ENCODE measurements at regions not wholly inside any gene's neighbourhood (a gene's known extent, or its start where the extent isn't known, plus 50 kb on each side); places are given as distances from the start of the nearest gene placed in this dataset.

DNA sequence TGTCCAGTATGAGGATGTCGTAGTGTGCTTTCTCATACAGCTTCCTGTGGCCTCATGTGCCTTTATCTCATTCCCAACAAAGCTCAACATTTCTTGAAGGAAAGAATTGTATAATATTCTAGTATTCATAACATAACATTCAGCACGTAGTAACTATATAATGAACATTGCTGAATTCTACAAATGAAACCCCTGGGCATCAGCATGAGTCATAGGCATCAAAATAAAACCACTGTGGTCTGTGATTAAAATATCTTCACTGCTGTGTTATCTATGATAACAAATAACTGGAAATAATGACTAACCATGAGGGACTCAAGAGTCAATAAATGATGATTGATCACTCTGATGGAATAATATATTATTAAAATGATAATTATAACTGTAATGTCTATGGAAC lies 255.2 kb downstream of the EMP1 start:
- H3K27ac Mint-ChIP-seq = no peak overlapping the region
- peaks cover 0 to 6% of the 10 kb centered on the region in 2 donors for H3K27me3 Mint-ChIP-seq
- no peaks in the 10 kb centered on the region for H3K9me3 Mint-ChIP-seq
- ATAC-seq (replicated peaks) (no peak), DNase-seq (no peak)
- no peaks in the 10 kb centered on the region for H3K4me1 Mint-ChIP-seq (ENCODE audit: low read depth in 2 of 2)
- H3K36me3 Mint-ChIP-seq (ENCODE audit: insufficient read depth) = no peaks in the 10 kb centered on the region
- no peak overlapping the region for H3K4me3 Mint-ChIP-seq

DNA sequence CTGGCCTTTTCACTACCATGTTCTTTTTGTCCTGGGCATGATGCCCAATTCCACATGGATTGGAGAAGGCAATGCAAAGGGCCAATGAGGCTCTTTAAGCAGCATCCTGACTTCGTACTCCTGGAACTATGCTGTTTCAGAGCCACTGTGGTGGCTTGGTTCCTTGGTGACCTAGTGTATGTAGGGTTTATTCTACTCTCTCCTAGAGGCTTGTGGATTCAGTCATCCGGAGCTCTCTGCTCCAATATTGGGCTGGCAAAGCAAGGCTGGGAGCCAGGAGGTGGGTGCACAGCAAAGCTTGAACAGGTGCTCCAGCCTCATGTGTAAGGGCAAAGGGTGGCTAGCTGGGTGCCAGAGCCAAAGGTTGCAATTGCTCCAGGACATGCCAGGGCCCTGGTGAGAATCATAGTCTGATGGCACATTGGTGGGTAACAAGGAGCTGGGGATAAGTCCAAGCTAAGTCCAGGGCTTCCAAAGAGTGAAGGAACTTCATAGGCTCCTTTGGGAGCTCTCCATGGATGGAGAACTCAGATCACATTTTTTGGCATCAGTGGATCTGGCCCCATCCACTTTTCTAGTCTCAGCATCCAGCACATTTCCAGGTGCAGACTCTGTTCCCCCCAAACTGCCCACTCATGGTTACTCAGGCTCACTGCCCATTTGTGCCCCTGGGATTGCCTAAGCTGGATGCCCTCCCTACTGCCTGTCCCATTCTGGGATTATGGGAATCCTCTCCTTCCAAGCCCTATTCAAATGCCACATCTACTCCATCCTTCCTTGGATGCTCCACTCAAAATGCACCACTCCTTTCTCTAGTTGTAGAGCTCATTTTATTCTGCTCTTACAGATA lies 253.9 kb downstream of the EMP1 start:
- DNase-seq (no peak), ATAC-seq (replicated peaks) (no peak)
- Mint-ChIP-seq H3K9me3 (no peaks in the 10 kb centered on the region), H3K27me3 (peaks cover 0 to 7% of the 10 kb centered on the region in 2 donors), H3K27ac (no peak overlapping the region), H3K4me3 (no peak overlapping the region), H3K36me3 (ENCODE audit: insufficient read depth) (no peaks in the 10 kb centered on the region), H3K4me1 (ENCODE audit: low read depth in 2 of 2) (no peaks in the 10 kb centered on the region)

DNA sequence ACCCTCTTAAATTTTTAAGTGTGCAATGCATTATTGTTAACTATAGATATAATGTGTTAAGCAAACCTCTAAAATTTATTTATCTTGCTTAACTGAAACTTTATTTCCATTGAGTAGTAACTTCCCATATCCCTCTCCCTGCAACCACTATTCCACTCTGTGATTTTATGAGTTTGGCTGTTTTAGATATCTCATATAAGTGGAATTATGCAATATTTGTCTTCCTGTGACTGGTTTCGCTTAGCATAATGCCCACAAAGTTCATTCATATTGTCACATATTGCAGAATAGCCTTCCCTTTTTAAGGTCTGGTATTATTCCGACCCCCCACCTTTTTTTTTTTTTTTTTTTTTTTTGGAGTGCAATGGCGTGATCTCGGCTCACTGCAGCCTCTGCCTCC lies 247.6 kb downstream of the EMP1 start:
- Mint-ChIP-seq H3K4me1 (ENCODE audit: low read depth in 2 of 2) (no peaks in the 10 kb centered on the region), H3K9me3 (no peaks in the 10 kb centered on the region), H3K27ac (no peak overlapping the region), H3K36me3 (ENCODE audit: insufficient read depth) (no peaks in the 10 kb centered on the region), H3K27me3 (peaks cover 5 to 7% of the 10 kb centered on the region in 2 donors), H3K4me3 (no peak overlapping the region)
- DNase-seq (no peak), ATAC-seq (replicated peaks) (no peak)

DNA sequence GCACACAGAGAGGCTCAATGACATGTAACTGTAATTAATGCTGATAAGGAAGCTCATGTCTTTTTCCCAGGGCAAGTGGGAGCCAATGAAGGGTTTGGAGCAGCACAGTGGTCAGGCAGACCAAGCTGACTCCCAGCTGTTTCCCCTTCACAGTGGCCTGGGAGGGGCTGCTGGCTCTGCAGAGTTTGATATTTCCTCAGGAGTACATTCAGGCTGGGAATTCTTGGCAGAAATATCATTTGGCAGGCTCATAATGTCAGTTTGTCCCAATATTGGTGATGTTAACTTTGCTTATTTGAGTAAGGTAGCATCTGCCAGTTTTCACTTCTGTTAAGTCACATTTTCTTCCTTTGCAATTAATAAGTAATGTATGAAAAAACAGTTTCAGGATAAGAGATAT lies 247.0 kb downstream of the EMP1 start:
- Mint-ChIP-seq H3K27ac (no peak overlapping the region), H3K36me3 (ENCODE audit: insufficient read depth) (no peaks in the 10 kb centered on the region), H3K9me3 (no peaks in the 10 kb centered on the region), H3K4me3 (no peak overlapping the region), H3K27me3 (peaks cover 7 to 8% of the 10 kb centered on the region in 2 donors), H3K4me1 (ENCODE audit: low read depth in 2 of 2) (no peaks in the 10 kb centered on the region)
- ATAC-seq (replicated peaks) (no peak), DNase-seq (no peak)

DNA sequence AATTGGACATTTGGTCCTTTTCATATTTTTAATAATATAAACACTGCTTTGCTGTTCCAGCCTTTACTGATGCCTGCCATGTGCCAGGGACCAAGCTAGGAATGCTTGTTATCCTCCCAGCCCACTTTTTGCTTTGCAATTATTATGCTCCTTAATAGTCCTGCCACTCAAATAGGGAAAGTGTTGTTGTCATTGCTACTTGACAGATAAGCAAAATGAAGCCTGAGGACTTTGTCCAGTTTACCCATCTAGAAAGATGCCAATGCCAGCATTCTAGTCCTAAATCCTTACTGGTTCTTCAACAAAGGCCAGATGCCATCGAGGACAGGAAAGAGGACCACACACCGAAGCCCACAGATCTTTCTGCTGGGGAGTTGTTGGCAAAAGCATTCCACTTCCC lies 246.5 kb downstream of the EMP1 start:
- ATAC-seq (replicated peaks) (no peak), DNase-seq (no peak)
- H3K27ac Mint-ChIP-seq = no peak overlapping the region
- no peaks in the 10 kb centered on the region for H3K36me3 Mint-ChIP-seq (ENCODE audit: insufficient read depth)
- H3K4me3 Mint-ChIP-seq = no peak overlapping the region
- peaks cover 7 to 8% of the 10 kb centered on the region in 2 donors for H3K27me3 Mint-ChIP-seq
- H3K9me3 Mint-ChIP-seq = no peaks in the 10 kb centered on the region
- no peaks in the 10 kb centered on the region for H3K4me1 Mint-ChIP-seq (ENCODE audit: low read depth in 2 of 2)

DNA sequence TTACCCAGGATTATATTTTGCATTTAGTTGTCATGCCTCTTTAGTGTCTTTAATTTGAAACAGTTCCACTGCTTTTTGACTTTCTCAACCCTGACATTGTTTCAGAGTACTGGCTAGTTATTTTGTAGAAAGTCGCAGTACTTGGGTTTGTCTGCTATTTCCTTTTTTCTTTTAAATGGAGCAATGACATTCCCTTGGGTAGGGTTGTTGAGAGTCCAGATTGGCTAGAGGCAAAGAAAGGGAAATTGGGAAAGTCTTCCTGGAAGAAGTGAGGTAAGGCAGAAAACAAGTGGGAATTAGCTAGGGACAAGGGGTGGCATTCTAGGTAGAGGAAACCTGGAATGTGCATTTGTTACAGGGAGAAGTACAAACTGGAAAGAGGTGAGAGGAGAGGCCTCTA lies 245.9 kb downstream of the EMP1 start:
- ATAC-seq (replicated peaks) (no peak), DNase-seq (no peak)
- Mint-ChIP-seq H3K36me3 (ENCODE audit: insufficient read depth) (no peaks in the 10 kb centered on the region), H3K27ac (no peak overlapping the region), H3K4me1 (ENCODE audit: low read depth in 2 of 2) (no peaks in the 10 kb centered on the region), H3K9me3 (no peaks in the 10 kb centered on the region), H3K4me3 (no peak overlapping the region), H3K27me3 (peaks cover 8 to 10% of the 10 kb centered on the region in 2 donors)

DNA sequence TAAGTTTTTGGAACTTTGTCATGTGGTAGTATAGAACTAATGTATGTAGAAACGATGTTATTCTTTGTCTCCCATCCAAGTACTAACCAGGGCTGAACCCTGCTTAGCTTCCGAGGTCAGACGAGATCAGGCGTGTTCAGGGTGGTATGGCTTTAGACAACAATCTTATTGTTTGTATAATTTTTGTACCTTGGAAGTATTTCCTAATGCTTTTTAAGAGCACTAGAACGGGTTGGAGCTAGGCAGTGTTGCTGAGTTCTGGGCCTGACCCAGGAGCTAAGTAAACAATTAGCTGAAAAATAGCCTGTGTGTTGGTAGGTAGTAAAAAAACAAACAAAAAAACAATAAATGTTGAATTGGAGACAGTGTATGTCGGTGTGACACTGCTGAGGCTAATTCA lies 244.3 kb downstream of the EMP1 start:
- H3K36me3 Mint-ChIP-seq (ENCODE audit: insufficient read depth) = no peaks in the 10 kb centered on the region
- ATAC-seq (replicated peaks) = no peak
- DNase-seq = no peak
- peaks cover 17 to 23% of the 10 kb centered on the region in 2 donors for H3K27me3 Mint-ChIP-seq
- H3K4me3 Mint-ChIP-seq = no peak overlapping the region
- H3K9me3 Mint-ChIP-seq = no peaks in the 10 kb centered on the region
- H3K27ac Mint-ChIP-seq = no peak overlapping the region
- H3K4me1 Mint-ChIP-seq (ENCODE audit: low read depth in 2 of 2) = no peaks in the 10 kb centered on the region

DNA sequence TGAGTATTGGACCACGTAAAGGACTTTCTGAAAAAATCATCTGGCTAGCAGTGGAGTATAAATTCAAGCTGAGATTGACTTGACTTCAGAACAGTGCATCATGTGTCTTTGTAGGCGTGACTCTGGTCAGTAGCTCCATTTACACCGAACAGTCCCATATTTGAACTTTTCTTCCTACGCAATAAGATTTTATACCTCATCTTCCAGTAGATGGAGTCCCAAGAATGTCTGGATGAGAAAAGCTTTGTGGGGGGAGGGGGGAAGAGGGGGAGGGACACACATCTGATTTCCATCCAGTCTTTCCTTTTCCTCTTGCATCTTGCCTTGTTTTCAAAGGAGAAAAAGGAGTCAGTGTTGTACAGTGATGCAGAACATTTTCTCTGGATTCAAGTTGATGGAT lies 241.0 kb downstream of the EMP1 start:
- ATAC-seq (replicated peaks) (no peak), DNase-seq (no peak)
- Mint-ChIP-seq H3K36me3 (ENCODE audit: insufficient read depth) (no peaks in the 10 kb centered on the region), H3K4me1 (ENCODE audit: low read depth in 2 of 2) (no peaks in the 10 kb centered on the region), H3K27ac (no peak overlapping the region), H3K4me3 (no peak overlapping the region), H3K27me3 (peaks cover 12 to 26% of the 10 kb centered on the region in 2 donors), H3K9me3 (no peaks in the 10 kb centered on the region)

DNA sequence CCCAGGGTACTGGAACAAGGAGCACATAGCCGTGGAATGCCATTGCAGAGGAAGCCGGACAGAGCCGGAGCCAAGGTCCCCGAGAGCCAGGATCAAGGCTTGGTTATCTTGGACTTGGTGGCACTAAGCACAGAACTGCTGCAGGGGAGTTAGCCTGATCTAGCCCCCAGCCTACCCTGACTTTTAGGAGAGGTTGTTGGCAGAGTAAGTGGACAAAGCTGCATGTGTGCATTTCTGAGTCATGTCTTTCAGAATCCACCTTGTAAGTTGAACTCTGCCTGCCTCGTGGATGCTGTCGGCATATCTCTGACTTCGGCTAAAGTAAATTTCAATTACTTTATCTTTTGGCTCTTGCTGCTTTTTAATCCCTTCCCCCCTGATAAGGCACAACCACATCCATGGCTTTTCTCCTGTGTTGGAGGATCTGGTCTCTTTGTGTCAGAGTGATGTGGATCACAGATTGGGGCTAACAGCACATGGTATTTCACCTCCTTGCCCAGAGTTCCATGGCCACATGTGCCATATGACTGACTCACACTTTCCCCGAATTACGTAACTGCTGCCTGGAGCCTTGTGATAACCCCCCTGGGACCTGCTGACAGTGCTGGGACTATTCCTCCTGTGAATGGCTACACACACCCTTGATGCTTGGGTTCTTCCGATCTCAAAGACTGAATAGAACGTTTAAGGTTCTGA lies 240.3 kb downstream of the EMP1 start:
- no peak for ATAC-seq (replicated peaks)
- Mint-ChIP-seq H3K27me3 (peaks cover 12 to 26% of the 10 kb centered on the region in 2 donors), H3K36me3 (ENCODE audit: insufficient read depth) (no peaks in the 10 kb centered on the region), H3K4me3 (no peak overlapping the region), H3K4me1 (ENCODE audit: low read depth in 2 of 2) (no peaks in the 10 kb centered on the region), H3K27ac (no peak overlapping the region), H3K9me3 (no peaks in the 10 kb centered on the region)
- no peak for DNase-seq

DNA sequence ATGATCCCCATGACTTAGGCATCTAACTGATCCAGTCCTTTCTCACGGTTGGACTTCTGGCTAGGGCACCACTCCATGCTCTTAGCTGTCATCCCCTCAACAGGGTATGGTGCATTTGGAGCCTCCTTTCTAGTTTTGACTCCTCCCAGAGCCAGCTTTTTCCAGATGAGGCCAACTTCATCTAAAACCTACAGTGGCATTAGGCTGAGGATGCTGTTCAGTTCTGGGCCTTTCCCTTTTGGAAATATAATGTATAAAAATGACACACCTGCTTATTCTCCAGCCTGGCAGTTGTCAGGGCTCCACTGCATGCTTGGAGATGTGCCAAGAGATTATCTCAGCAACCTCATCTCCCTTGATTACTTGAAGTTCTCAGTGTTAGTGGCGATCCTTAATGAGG lies 239.7 kb downstream of the EMP1 start:
- DNase-seq (no peak), ATAC-seq (replicated peaks) (no peak)
- no peak overlapping the region for H3K4me3 Mint-ChIP-seq
- no peaks in the 10 kb centered on the region for H3K36me3 Mint-ChIP-seq (ENCODE audit: insufficient read depth)
- no peaks in the 10 kb centered on the region for H3K4me1 Mint-ChIP-seq (ENCODE audit: low read depth in 2 of 2)
- no peaks in the 10 kb centered on the region for H3K9me3 Mint-ChIP-seq
- no peak overlapping the region for H3K27ac Mint-ChIP-seq
- H3K27me3 Mint-ChIP-seq = peaks cover 12 to 26% of the 10 kb centered on the region in 2 donors

DNA sequence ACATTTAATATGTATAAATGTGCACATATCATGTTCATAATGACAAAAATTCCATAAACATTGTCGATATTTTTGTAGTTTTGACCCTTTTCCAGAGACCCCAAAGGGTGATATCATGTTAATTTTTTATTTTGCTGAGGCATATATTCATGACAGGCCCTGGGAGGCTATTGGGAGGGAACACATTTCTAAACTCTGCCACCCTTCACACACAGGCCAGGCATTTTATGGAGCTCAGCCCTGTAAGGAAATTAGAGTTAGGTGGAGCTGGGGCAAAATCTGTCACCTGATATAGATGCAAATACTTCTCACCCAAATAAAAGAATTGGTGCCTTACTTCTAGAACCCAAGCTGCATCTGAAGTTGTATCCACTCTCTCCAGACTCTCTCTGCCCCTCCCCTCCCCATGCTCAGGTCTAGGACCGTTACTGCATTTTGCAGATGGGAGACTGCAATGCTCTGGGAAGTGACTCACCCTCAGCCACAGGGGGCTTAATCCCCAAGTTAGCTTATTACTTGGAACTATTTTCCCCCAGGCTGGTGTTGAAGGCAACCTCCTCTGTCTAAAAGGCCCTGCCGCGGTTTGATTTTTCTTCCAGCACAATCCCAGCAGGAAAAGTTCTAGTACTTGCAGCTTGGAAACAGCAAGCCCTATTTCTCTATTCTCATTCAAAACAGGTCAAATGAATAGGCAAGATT lies 238.9 kb downstream of the EMP1 start:
- no peaks in the 10 kb centered on the region for H3K4me1 Mint-ChIP-seq (ENCODE audit: low read depth in 2 of 2)

DNA sequence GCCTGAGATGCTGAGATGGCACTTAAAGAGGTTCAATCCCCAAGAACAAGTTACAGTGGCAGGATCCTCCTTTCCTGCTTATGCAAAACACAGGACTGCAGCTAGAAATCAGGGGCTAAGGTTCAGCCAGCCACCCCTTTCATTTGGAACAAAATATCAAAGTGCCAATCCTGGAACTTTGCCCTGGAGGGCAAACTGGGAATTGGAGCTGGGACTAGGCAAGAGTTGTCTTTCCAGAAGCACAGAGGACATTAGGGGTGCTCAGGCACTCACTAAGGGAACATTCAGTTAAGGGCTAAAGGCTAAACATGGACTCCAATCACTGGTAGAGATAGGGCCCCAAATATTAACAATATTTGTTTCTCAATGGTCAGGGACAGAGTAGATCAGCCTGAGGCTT lies 237.2 kb downstream of the EMP1 start:
- Mint-ChIP-seq H3K9me3 (no peaks in the 10 kb centered on the region), H3K27ac (no peak overlapping the region), H3K27me3 (peaks cover 12 to 17% of the 10 kb centered on the region in 2 donors), H3K36me3 (ENCODE audit: insufficient read depth) (no peaks in the 10 kb centered on the region), H3K4me1 (ENCODE audit: low read depth in 2 of 2) (no peaks in the 10 kb centered on the region), H3K4me3 (no peak overlapping the region)
- ATAC-seq (replicated peaks) = no peak
- no peak for DNase-seq

More for the DNA sequence above, 238.9 kb downstream of the EMP1 start:
- Mint-ChIP-seq H3K27me3 (peaks cover 12 to 26% of the 10 kb centered on the region in 2 donors), H3K9me3 (no peaks in the 10 kb centered on the region), H3K27ac (no peak overlapping the region), H3K4me3 (no peak overlapping the region), H3K36me3 (ENCODE audit: insufficient read depth) (no peaks in the 10 kb centered on the region)
- DNase-seq = no peak
- ATAC-seq (replicated peaks) = no peak

DNA sequence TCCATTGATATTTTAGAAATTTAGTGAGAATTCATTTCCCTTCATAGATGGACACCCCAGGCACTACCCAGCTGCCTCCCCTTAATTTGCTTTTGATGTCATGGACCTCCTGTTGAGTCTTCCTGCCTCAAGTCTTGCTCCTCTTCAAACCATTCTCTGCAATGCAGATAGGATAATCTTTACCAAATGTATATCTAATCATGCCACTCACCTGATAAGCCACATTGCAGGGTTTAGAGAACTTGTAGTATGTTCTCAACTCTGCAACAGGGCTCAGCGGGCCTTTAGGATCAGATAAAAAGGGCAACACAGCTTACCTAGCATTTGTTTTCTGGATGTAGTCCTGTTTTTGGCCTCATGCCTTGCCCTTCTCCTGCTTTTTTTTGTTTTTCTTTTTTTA lies 234.5 kb downstream of the EMP1 start:
- Mint-ChIP-seq H3K27ac (no peak overlapping the region), H3K4me1 (ENCODE audit: low read depth in 2 of 2) (no peaks in the 10 kb centered on the region), H3K4me3 (no peak overlapping the region), H3K36me3 (ENCODE audit: insufficient read depth) (no peaks in the 10 kb centered on the region), H3K9me3 (peaks cover 0 to 8% of the 10 kb centered on the region in 2 donors), H3K27me3 (peaks cover 4 to 5% of the 10 kb centered on the region in 2 donors)
- ATAC-seq (replicated peaks) (no peak), DNase-seq (no peak)
